Ishikawa (cell line): ENCODE measurements at regions not wholly inside any gene's neighbourhood (a gene's known extent, or its start where the extent isn't known, plus 50 kb on each side); places are given as distances from the start of the nearest gene placed in this dataset.

ENCODE experiments used
- CEBPB ChIP-seq: IDR thresholded peaks from 2 replicates; pipeline ENCODE4 v1.6.1; 2012
- CREB1 ChIP-seq: IDR thresholded peaks from 2 replicates; pipeline ENCODE4 v1.6.1; 2012; ENCODE audit warnings: low read depth
- EGR1 ChIP-seq: IDR thresholded peaks from 2 replicates; pipeline ENCODE4 v1.6.1; 2012
- EP300 ChIP-seq: IDR thresholded peaks from 2 replicates; pipeline ENCODE4 v1.6.1; 2012; ENCODE audit warnings: borderline replicate concordance
- FOXM1 ChIP-seq: IDR thresholded peaks from 2 replicates; pipeline ENCODE4 v1.6.1; 2012; ENCODE audit warnings: low read depth, borderline replicate concordance
- MAX ChIP-seq: IDR thresholded peaks from 2 replicates; pipeline ENCODE4 v1.6.1; 2012
- NFIC ChIP-seq: IDR thresholded peaks from 2 replicates; pipeline ENCODE4 v1.6.1; 2012
- RAD21 ChIP-seq: IDR thresholded peaks from 2 replicates; pipeline ENCODE4 v1.6.1; 2012; ENCODE audit warnings: low read depth
- REST ChIP-seq: IDR thresholded peaks from 2 replicates; pipeline ENCODE4 v1.6.1; 2012; ENCODE audit warnings: low read depth, mild to moderate bottlenecking
- TAF1 ChIP-seq: IDR thresholded peaks from 2 replicates; pipeline ENCODE4 v1.6.1; 2012; ENCODE audit warnings: low read depth, mild to moderate bottlenecking
- TCF12 ChIP-seq: IDR thresholded peaks from 2 replicates; pipeline ENCODE4 v1.6.1; 2012; ENCODE audit warnings: low read depth
- YY1 ChIP-seq: IDR thresholded peaks from 2 replicates; pipeline ENCODE4 v1.6.1; 2012; ENCODE audit warnings: low read depth
- ZBTB7A ChIP-seq: IDR thresholded peaks from 2 replicates; pipeline ENCODE4 v1.6.1; 2012; ENCODE audit warnings: low read depth

- TF ChIP-seq FOXM1 (no peak), MAX (no peak), YY1 (no peak), REST (no peak), EP300 (no peak), CEBPB (no peak), RAD21 (no peak), TAF1 (no peak), NFIC (no peak), ZBTB7A (no peak), TCF12 (no peak), CREB1 (no peak), EGR1 (no peak)
These were observed 82.2 kb upstream of the FOXP4 start for GRCh38 chr6:41464019-41464418.
